Colonic mucosa (tissue), 4 donors: ENCODE measurements at regions not wholly inside any gene's neighbourhood (a gene's known extent, or its start where the extent isn't known, plus 50 kb on each side); places are given as distances from the start of the nearest gene placed in this dataset.

Source experiments
- DNase-seq: peaks from one replicate; pipeline ENCODE4 v3.0.0-alpha.2; 2020
- H3K27ac ChIP-seq: fragments of 200-600 bp; one replicate; pipeline ENCODE4 v1.8.0; 2021
- H3K27me3 ChIP-seq: fragments of 200-600 bp; one replicate; pipeline ENCODE4 v1.8.0; 2021
- H3K36me3 ChIP-seq: fragments of 200-600 bp; one replicate; pipeline ENCODE4 v1.8.0; 2021
- H3K4me1 ChIP-seq: fragments of 200-600 bp; one replicate; pipeline ENCODE4 v1.8.0; 2021; ENCODE audit warnings: mild to moderate bottlenecking
- H3K4me3 ChIP-seq: fragments of 200-600 bp; one replicate; pipeline ENCODE4 v1.8.0; 2021
- H3K9ac ChIP-seq, 2 donors: one replicate each; pipeline ENCODE4 v1.7.0; 2013; ENCODE audit warnings: control low read depth in 2 of 2, low read depth in 2 of 2, low read length in 2 of 2
- H3K9me3 ChIP-seq: fragments of 200-600 bp; one replicate; pipeline ENCODE4 v1.8.0; 2021
- CTCF ChIP-seq: fragments of 200-600 bp; IDR thresholded peaks from one replicate; pipeline ENCODE4 v1.8.0; 2022; ENCODE audit warnings: antibody characterized with exemption, mild to moderate bottlenecking
- intact Hi-C: fragments of 100-400 bp; cut with DNase I; formaldehyde crosslinking; loops from one replicate; pipeline ENCODE4 v1.14.1; 2022
- donor health status: healthy.
- donor health status: DM: no; HTN: no; CAD: no.
- donor health status: DM: no; HTN: no; CAD: no.

- H3K27me3 ChIP-seq = no peaks in the 10 kb centered on the region
- no peaks in the 10 kb centered on the region for H3K36me3 ChIP-seq
- TF ChIP-seq CTCF = no peak
- no peak overlapping the region for H3K4me3 ChIP-seq
- no peak overlapping the region for H3K27ac ChIP-seq
- no peaks in the 10 kb centered on the region for H3K4me1 ChIP-seq
- intact Hi-C loops = no loop called here
- DNase-seq = no peak
- H3K9me3 ChIP-seq = no peaks in the 10 kb centered on the region
- no peak overlapping the region for H3K9ac ChIP-seq
These were observed 222.8 kb upstream of the NBEA start for GRCh38 chr13:34719060-34719875.

- no peak for TF ChIP-seq CTCF
- Histone ChIP-seq H3K36me3 (no peaks in the 10 kb centered on the region), H3K27me3 (no peaks in the 10 kb centered on the region), H3K4me3 (no peak overlapping the region), H3K9ac (no peak overlapping the region), H3K27ac (no peak overlapping the region), H3K4me1 (no peaks in the 10 kb centered on the region), H3K9me3 (no peaks in the 10 kb centered on the region)
- intact Hi-C loops = no loop called here
- DNase-seq = no peak
These were observed 221.5 kb upstream of the NBEA start for GRCh38 chr13:34720618-34721017.

GRCh38 chr13:34721631-34722595, 220.2 kb upstream of the NBEA start:
- no peak for DNase-seq
- Histone ChIP-seq H3K9me3 (no peaks in the 10 kb centered on the region), H3K4me3 (no peak overlapping the region), H3K36me3 (no peaks in the 10 kb centered on the region), H3K4me1 (no peaks in the 10 kb centered on the region), H3K27me3 (no peaks in the 10 kb centered on the region), H3K9ac (no peak overlapping the region), H3K27ac (no peak overlapping the region)
- no peak for TF ChIP-seq CTCF
- intact Hi-C loops = no loop called here

GRCh38 chr13:34722922-34723321, 219.1 kb upstream of the NBEA start:
- Histone ChIP-seq H3K9me3 (no peaks in the 10 kb centered on the region), H3K27ac (no peak overlapping the region), H3K27me3 (no peaks in the 10 kb centered on the region), H3K4me1 (no peaks in the 10 kb centered on the region), H3K36me3 (no peaks in the 10 kb centered on the region), H3K9ac (no peak overlapping the region), H3K4me3 (no peak overlapping the region)
- intact Hi-C loops = no loop called here
- no peak for DNase-seq
- TF ChIP-seq CTCF = no peak

GRCh38 chr13:34730961-34731360, 211.1 kb upstream of the NBEA start:
- no peaks in the 10 kb centered on the region for H3K27me3 ChIP-seq
- no peaks in the 10 kb centered on the region for H3K4me1 ChIP-seq
- DNase-seq = no peak
- no peaks in the 10 kb centered on the region for H3K9me3 ChIP-seq
- no peak overlapping the region for H3K4me3 ChIP-seq
- intact Hi-C loops = no loop called here
- no peaks in the 10 kb centered on the region for H3K36me3 ChIP-seq
- TF ChIP-seq CTCF = no peak
- no peak overlapping the region for H3K27ac ChIP-seq
- no peak overlapping the region for H3K9ac ChIP-seq
